SK-N-SH (cell line): ENCODE measurements at regions not wholly inside any gene's neighbourhood (a gene's known extent, or its start where the extent isn't known, plus 50 kb on each side); places are given as distances from the start of the nearest gene placed in this dataset.

Experiments
- CTCF ChIA-PET: fragments of 300-600, 350-600 bp; formaldehyde crosslinking; extraction: SDS; loops from one replicate; lab custom pipeline; 2021; lab: Yijun Ruan, JAX
- POLR2A ChIA-PET: fragments of 350-600 bp; sonication (Branson Sonifier 250); formaldehyde crosslinking; extraction: SDS; loops from one replicate; lab custom pipeline; 2020; ENCODE audit warnings: antibody characterized with exemption, inconsistent platforms; lab: Yijun Ruan, JAX
- DNase-seq: peaks from one replicate; pipeline ENCODE4 v3.0.0; 2012
- H2AFZ ChIP-seq: fragments of 200-600 bp; sonication (generic); 2 replicates; pipeline ENCODE4 v1.8.1; 2016; ENCODE audit warnings: antibody characterized with exemption, mild to moderate bottlenecking, low read depth
- H3F3A ChIP-seq: fragments of 200-600 bp; sonication (generic); replicated peaks from 2 replicates; pipeline ENCODE3; 2016; ENCODE audit warnings: antibody characterized with exemption, mild to moderate bottlenecking; ENCODE audit not compliant: insufficient read depth
- H3K27ac ChIP-seq, 2 experiments: fragments of 200-500 bp in 1 of 2; fragments of 200-600 bp in 1 of 2; sonication (Bioruptor generic) in 1 of 2; sonication (generic), shearing (Covaris generic) in 1 of 2; 2 replicates each; pipeline versions ENCODE4 v1.5.1 to v1.6.1; 2014 to 2016; ENCODE audit warnings: low read depth in 2 of 2, inconsistent platforms in 1 of 2, low read length in 1 of 2, mild to moderate bottlenecking in 1 of 2, mixed read lengths in 1 of 2
- H3K27me3 ChIP-seq: fragments of 200-600 bp; sonication (generic), shearing (Covaris generic); 2 replicates; pipeline ENCODE4 v1.6.1; 2016; ENCODE audit warnings: mixed run types; ENCODE audit not compliant: insufficient read depth
- H3K36me3 ChIP-seq, 2 experiments: fragments of 200-500 bp in 1 of 2; fragments of 200-600 bp in 1 of 2; sonication (Bioruptor generic) in 1 of 2; sonication (generic) in 1 of 2; replicated peaks in 1 of 2; 2 replicates each; pipeline versions ENCODE3 to v1.5.1; 2014 to 2016; ENCODE audit warnings: low read length in 1 of 2, mild to moderate bottlenecking in 1 of 2; ENCODE audit not compliant: insufficient read depth in 2 of 2, control insufficient read depth in 1 of 2
- H3K4me1 ChIP-seq, 2 experiments: fragments of 200-500 bp in 1 of 2; fragments of 200-600 bp in 1 of 2; sonication (Bioruptor generic) in 1 of 2; sonication (generic), shearing (Covaris generic) in 1 of 2; 2 replicates each; pipeline versions ENCODE4 v1.5.1 to v1.6.1; 2014 to 2016; ENCODE audit warnings: low read depth in 1 of 2, low read length in 1 of 2, mixed run types in 1 of 2; ENCODE audit not compliant: insufficient read depth in 2 of 2, control insufficient read depth in 1 of 2
- H3K4me2 ChIP-seq: fragments of 200-600 bp; sonication (generic), shearing (Covaris generic); 2 replicates; pipeline ENCODE4 v1.6.1; 2017; ENCODE audit warnings: mixed run types
- H3K4me3 ChIP-seq, 2 experiments: fragments of 200-500 bp in 1 of 2; fragments of 200-600 bp in 1 of 2; sonication (Bioruptor generic) in 1 of 2; sonication (generic), shearing (Covaris generic) in 1 of 2; 2 replicates each; pipeline versions ENCODE4 v1.5.1 to v1.8.1; 2014 to 2016; ENCODE audit warnings: low read depth in 2 of 2, inconsistent platforms in 1 of 2, low read length in 1 of 2, mild to moderate bottlenecking in 1 of 2, mixed read lengths in 1 of 2, moderate library complexity in 1 of 2
- H3K79me2 ChIP-seq: fragments of 200-600 bp; sonication (generic); 2 replicates; pipeline ENCODE4 v1.8.1; 2017; ENCODE audit warnings: mild to moderate bottlenecking; ENCODE audit not compliant: insufficient read depth
- H3K9ac ChIP-seq: fragments of 200-600 bp; sonication (generic); 2 replicates; pipeline ENCODE4 v1.6.1; 2017; ENCODE audit warnings: mixed run types
- H3K9me2 ChIP-seq: fragments of 200-600 bp; sonication (generic); 2 replicates; pipeline ENCODE4 v1.6.1; 2017; ENCODE audit warnings: mixed run types
- H3K9me3 ChIP-seq: fragments of 200-600 bp; sonication (generic); 2 replicates; pipeline ENCODE4 v1.6.1; 2017; ENCODE audit warnings: mixed run types, mild to moderate bottlenecking, moderate library complexity
- H4K20me1 ChIP-seq: fragments of 200-600 bp; sonication (generic); 2 replicates; pipeline ENCODE4 v1.6.1; 2017; ENCODE audit warnings: mild to moderate bottlenecking, mixed run types; ENCODE audit not compliant: insufficient read depth
- CTCF ChIP-seq: fragments of 200-600 bp; sonication (generic); IDR thresholded peaks from 2 replicates; pipeline ENCODE4 v1.6.1; 2017; ENCODE audit warnings: antibody characterized with exemption, mild to moderate bottlenecking, moderate library complexity
- ELF1 ChIP-seq: IDR thresholded peaks from 2 replicates; pipeline ENCODE4 v1.4.0; 2012
- EP300 ChIP-seq, 2 experiments: IDR thresholded peaks; 2 replicates each; pipeline versions ENCODE4 v1.4.0 to v1.6.1; 2012; ENCODE audit warnings: borderline replicate concordance in 1 of 2, low read depth in 1 of 2, low read length in 1 of 2
- EZH2phosphoT487 ChIP-seq: fragments of 200-600 bp; sonication (generic); IDR thresholded peaks from 2 replicates; pipeline ENCODE4 v1.6.1; 2017; ENCODE audit warnings: low read depth, mixed run types, mild to moderate bottlenecking, antibody characterized with exemption, moderate library complexity, borderline replicate concordance
- FOSL2 ChIP-seq: IDR thresholded peaks from 2 replicates; pipeline ENCODE4 v1.4.0; 2012; ENCODE audit warnings: low read depth, mild to moderate bottlenecking, moderate library complexity, borderline replicate concordance
- FOXJ3 ChIP-seq: sonication (generic); formaldehyde crosslinking; IDR thresholded peaks from 2 replicates; pipeline ENCODE4 v1.5.1; 2020; ENCODE audit warnings: mild to moderate bottlenecking, missing genetic modification reagents
- FOXM1 ChIP-seq: IDR thresholded peaks from 2 replicates; pipeline ENCODE4 v1.4.0; 2012; ENCODE audit warnings: low read depth, mild to moderate bottlenecking
- GABPA ChIP-seq: IDR thresholded peaks from 2 replicates; pipeline ENCODE4 v1.4.0; 2012; ENCODE audit warnings: low read depth, mild to moderate bottlenecking
- GATA2 ChIP-seq: sonication (generic); formaldehyde crosslinking; IDR thresholded peaks from 2 replicates; pipeline ENCODE4 v1.5.0; 2020; ENCODE audit warnings: mild to moderate bottlenecking, missing genetic modification reagents
- IRF3 ChIP-seq: fragments of 150-350 bp; IDR thresholded peaks from 2 replicates; pipeline ENCODE4 v1.6.1; 2016; ENCODE audit warnings: mild to moderate bottlenecking, low read depth, low read length
- MAX ChIP-seq: IDR thresholded peaks from 2 replicates; pipeline ENCODE4 v1.4.0; 2012; ENCODE audit warnings: low read depth
- MXI1 ChIP-seq: IDR thresholded peaks from 2 replicates; pipeline ENCODE4 v1.6.1; 2012; ENCODE audit warnings: mild to moderate bottlenecking, low read depth, low read length, improper control_type of control experiment
- NRF1 ChIP-seq: IDR thresholded peaks from 2 replicates; pipeline ENCODE4 v1.6.1; 2012; ENCODE audit warnings: low read depth, mild to moderate bottlenecking, low read length
- PBX3 ChIP-seq: IDR thresholded peaks from 2 replicates; pipeline ENCODE4; 2012
- RAD21 ChIP-seq: IDR thresholded peaks from 2 replicates; pipeline ENCODE4 v1.6.1; 2012; ENCODE audit warnings: mild to moderate bottlenecking, low read length
- REST ChIP-seq: IDR thresholded peaks from 2 replicates; pipeline ENCODE4 v1.6.1; 2012; ENCODE audit warnings: mild to moderate bottlenecking, low read depth, low read length, moderate library complexity
- SIN3A ChIP-seq: IDR thresholded peaks from 2 replicates; pipeline ENCODE4 v1.6.1; 2012; ENCODE audit warnings: low read depth, mild to moderate bottlenecking, low read length, moderate library complexity, borderline replicate concordance
- SMC3 ChIP-seq: IDR thresholded peaks from 2 replicates; pipeline ENCODE4 v1.6.1; 2012; ENCODE audit warnings: low read depth, low read length, improper control_type of control experiment
- TAF1 ChIP-seq: IDR thresholded peaks from 2 replicates; pipeline ENCODE4 v1.6.1; 2012; ENCODE audit warnings: low read depth, mild to moderate bottlenecking, low read length, moderate library complexity, borderline replicate concordance
- TCF12 ChIP-seq: IDR thresholded peaks from 2 replicates; pipeline ENCODE4 v1.4.0; 2012
- YY1 ChIP-seq: IDR thresholded peaks from 2 replicates; pipeline ENCODE4 v1.4.0; 2012; ENCODE audit warnings: low read depth, mild to moderate bottlenecking
- WGBS: methylation state at CpG from one replicate; pipeline ENCODE4 v1.1.6; 2017; ENCODE audit warnings: low lambda C conversion rate; 5-methylcytosine and 5-hydroxymethylcytosine counted together

GRCh38 chr6:121876721-121877120, 441.3 kb downstream of the GJA1 start:
- no peak overlapping the region for H3K4me3 ChIP-seq
- POLR2A ChIA-PET: no interaction called here
- DNase-seq: no peak

GRCh38 chr6:121879149-121879548, 443.7 kb downstream of the GJA1 start:
- H3K27ac ChIP-seq: peak overlapping the region; percentile 57 to 67; a peak in 3 of 4 replicates
- H3K27me3 ChIP-seq: no peaks in the 10 kb centered on the region
- no peak for TF ChIP-seq MXI1
- TF ChIP-seq ELF1: no peak
- no peak for TF ChIP-seq RAD21
- TF ChIP-seq PBX3: peak; percentile 72
- no peak; the same call in 1 of the 2 replicates for TF ChIP-seq FOSL2
- no peak for TF ChIP-seq GABPA
- no peak for TF ChIP-seq FOXJ3 (CRISPR knock-in tag)
- no peak for TF ChIP-seq IRF3
- TF ChIP-seq TAF1: no peak
- TF ChIP-seq CTCF: no peak
- peak in 1 of 2 experiments; percentile 87; a peak in 2 of 4 replicates for TF ChIP-seq EP300 (IDR thresholded peaks at IDR 0.05; ENCODE audit: borderline replicate concordance in 1 of 2, low read depth in 1 of 2, low read length in 1 of 2)
- no peak for TF ChIP-seq YY1
- no peak for TF ChIP-seq FOXM1
- TF ChIP-seq MAX: no peak
- TF ChIP-seq TCF12: peak; percentile 97
- TF ChIP-seq GATA2 (CRISPR knock-in tag): no peak
- no peak for TF ChIP-seq SMC3
- TF ChIP-seq NRF1: no peak
- no peak for TF ChIP-seq SIN3A
- no peak for TF ChIP-seq EZH2phosphoT487
- no peak for TF ChIP-seq REST

More at GRCh38 chr6:121876721-121877120, 441.3 kb downstream of the GJA1 start:
- TF ChIP-seq TCF12 (0 out of 2 replicates have a peak, but pooled peaks have one; percentile 7), EZH2phosphoT487 (no peak)
- Histone ChIP-seq H3F3A (peaks cover 10% of the 10 kb centered on the region), H3K9me2 (no peaks in the 10 kb centered on the region), H2AFZ (no peak overlapping the region), H3K9ac (no peak overlapping the region), H3K4me2 (no peak overlapping the region), H3K27ac (no peak overlapping the region), H3K4me1 (peaks cover 0 to 10% of the 10 kb centered on the region in 2 experiments; a peak in 2 of 4 replicates), H4K20me1 (no peaks in the 10 kb centered on the region), H3K79me2 (no peaks in the 10 kb centered on the region), H3K27me3 (no peaks in the 10 kb centered on the region), H3K36me3 (no peaks in the 10 kb centered on the region), H3K9me3 (peaks cover 7% of the 10 kb centered on the region; the same call in 1 of the 2 replicates)
- CTCF ChIA-PET: no interaction called here

More at GRCh38 chr6:121879149-121879548, 443.7 kb downstream of the GJA1 start:
- no peak overlapping the region for H3K4me2 ChIP-seq
- no peak overlapping the region for H3K4me3 ChIP-seq
- H2AFZ ChIP-seq: no peak overlapping the region
- H3K79me2 ChIP-seq: no peaks in the 10 kb centered on the region
- ChIA-PET POLR2A (no interaction called here), CTCF (interaction anchor here (0.7 to 1.4 kb wide), 2 partner anchors 240 to 449 kb away, joined by 3 read pairs; no protein-coding TSS in a partner anchor)
- no peak for DNase-seq
- no peak overlapping the region for H3K9ac ChIP-seq
- peaks cover 7% of the 10 kb centered on the region; the same call in 1 of the 2 replicates for H3K9me3 ChIP-seq
- no peaks in the 10 kb centered on the region for H3K9me2 ChIP-seq
- peaks cover 10% of the 10 kb centered on the region for H3F3A ChIP-seq
- peaks cover 0 to 21% of the 10 kb centered on the region in 2 experiments; a peak in 3 of 4 replicates for H3K4me1 ChIP-seq
- no peaks in the 10 kb centered on the region for H3K36me3 ChIP-seq
- no peaks in the 10 kb centered on the region for H4K20me1 ChIP-seq
- WGBS: 13% methylated on average over 1 of the region's 1 CpG
